ENCODE measurements at regions not wholly inside any gene's neighbourhood (a gene's known extent, or its start where the extent isn't known, plus 50 kb on each side); places are given as distances from the start of the nearest gene placed in this dataset.
"Not testable (repeated sequence)": the region's sequence is repeated elsewhere in the genome, so short reads cannot be mapped to it uniquely, and the experiment has no call there.

DNA sequence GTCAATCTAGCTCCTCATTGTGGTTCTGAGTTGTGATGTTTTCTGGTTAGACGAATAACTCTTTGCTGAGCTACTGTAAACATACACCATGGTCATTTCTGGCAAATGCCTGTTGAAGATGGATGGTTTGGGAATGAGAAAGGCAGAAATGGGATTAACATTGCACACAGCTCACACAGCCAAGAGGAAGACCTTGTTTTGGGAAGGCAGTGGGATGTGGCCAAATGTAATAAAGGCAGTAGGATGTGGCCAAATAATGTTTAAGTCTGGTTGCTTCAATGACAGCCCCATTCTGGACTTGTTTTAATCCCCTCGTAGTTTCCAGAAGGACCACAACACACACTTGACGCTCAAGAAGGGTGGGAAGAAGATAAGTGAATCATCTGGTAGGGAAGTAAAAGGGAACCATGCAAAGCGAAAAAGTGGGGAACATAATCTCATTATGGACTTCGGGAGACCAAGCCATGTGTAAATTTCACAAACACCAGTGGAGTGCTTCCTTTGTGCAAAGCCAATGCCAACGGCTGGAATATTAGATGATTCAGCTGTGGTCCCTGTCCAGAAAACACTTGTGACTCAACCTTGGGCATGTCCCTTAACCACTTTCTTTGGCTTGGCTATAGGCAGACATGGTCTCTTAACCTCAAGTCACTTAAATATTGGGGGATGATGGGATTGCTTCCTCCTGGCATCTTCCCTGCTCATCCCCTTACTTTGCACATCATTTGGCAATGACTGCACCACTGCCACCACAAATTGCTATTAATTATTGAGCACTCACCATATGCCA is 284.4 kb upstream of the CRY1 start:
- no peak for DNase-seq

DNA sequence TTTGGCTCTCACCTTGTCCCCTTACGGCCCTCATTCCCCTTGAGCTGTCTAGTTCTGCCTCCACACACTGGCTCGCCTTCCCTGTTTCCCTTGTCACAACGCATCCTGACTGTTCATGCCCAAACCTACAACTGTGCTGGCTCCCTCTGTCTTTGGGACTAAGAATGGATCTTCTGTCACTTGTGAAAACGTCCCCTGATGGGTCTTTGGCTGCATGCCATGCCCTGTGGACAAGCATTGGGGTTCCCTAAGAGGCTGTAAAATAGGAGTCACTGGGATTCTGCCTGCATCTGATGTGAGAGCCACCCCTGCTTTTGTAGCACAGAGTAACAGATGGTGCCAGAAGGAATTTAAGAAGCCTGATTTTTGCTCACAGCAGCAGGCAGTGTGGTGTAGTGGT is 285.3 kb upstream of the CRY1 start:
- DNase-seq: no peak

DNA sequence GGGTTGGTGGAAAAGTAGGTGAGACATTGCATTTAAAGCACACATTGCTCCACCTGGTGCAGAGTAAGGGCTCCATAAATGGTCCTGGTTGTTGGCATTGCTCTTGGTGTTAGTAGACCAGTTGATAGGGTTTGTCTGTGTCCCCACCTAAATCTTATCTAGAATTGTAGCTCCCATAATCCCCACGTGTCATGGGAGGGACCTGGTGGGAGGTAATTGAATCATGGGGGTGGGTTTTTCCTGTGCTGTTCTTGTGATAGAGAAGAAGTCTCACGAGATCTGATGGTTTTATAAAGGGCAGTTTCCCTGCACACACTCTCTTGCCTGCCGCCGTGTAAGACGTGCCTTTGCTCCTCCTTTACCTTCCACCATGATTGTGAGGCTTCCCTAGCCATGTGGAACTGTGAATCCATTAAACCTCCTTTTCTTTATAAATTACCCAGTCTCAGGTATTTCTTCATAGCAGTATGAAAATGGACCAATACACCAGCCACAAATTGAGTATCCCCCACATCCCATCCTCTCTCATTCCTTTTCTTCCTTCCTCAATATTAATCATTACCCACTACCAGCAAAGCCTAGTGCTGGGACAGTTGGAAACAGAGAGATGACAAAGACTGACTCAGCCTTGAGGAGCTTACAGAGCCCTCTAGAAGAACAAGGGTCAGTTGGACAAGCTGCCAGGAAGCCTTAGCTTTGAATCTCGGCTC is 285.9 kb upstream of the CRY1 start:
- DNase-seq: not testable (repeated sequence)

DNA sequence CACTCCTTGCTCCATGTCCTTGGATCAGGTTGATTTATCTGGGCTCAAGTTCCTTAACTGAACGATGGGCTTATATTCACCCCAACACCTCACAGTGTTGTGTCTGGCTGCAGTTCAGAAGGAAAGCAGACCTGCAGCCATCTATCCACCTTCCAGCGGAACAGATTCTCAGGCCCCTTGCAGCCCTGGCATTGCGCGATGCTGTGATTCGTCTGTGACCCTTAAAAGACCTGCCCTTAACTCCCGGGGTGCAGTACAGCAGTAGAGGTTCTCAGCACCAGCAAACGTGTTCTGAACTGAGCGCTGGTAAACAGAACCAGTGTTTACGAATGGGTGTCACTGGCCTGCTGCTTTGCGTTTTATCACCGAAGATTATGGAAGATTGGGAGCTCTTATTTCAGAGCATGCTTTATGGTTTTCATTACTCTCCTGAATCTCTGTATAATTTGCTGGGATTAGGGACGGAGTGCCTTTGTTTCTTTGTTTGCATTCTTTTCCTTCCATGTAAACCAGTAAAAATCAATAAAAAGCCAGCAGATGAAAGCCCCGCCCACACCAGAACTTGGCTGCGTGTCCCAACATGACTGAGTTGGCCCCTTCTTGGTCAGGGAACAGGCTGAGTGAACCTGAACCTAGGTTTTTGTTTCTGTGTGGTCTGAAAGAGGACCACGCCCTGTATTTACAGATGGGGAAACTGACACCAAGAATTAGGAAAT is 286.7 kb upstream of the CRY1 start:
- DNase-seq: no peak

DNA sequence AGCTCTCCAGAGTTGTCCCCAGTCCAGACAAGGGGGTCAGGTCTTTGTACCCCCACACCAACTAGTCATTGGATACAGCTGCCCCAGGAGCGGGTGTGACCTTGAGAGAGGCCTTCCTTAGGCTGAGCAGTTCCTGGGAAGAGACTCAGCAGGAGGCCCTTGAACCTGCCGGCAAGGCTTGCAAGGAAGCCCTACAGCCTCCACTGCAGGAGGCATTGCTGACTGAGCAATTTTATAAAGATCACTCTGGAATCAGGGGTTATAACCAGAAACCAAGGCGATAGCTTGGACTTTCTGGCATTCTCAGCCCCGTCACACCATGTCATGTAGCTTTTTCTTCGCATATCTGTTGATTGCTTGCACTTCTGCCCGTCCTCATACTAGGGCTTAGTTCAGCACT is 291.3 kb upstream of the CRY1 start:
- DNase-seq: no peak

DNA sequence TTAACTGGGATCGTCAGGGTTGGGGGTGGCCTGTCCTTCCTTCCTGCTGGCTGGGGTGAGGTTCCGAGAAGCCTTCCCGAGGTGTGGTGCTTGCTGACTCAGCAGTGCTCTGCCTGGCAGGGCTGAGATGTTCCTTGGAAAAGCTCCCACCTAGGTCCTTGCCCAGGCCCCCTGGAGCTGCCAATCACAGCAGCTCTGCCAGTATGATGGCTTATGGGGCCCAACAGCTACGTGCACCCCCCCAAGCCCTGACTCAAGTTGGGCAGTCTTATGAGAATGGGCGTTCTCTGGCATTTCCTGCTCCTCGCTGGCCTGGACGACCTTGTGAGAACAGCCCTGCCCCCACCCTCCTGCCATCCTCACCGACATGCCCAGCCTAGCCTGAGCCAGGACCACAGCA is 292.2 kb upstream of the CRY1 start:
- DNase-seq: no peak

DNA sequence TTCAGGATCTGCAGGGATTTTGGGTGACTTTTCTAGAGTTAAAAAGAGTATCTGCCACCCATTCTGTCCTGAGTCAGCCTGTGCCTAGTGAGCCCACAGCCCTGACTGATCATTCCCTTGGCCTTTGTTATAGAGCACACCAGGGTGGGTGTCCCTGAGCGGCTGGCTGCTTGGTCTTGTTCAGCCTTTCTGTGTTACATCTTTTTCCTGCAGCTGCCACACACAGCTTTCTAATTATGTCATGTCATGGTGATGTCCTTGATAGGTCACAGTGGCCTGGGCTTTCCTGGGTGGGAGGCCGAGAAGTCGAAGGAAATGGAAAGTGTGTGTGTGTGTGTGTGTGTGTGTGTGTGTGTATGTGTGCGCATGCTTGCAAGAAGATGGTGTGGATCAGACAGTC is 293.2 kb upstream of the CRY1 start:
- DNase-seq: no peak

DNA sequence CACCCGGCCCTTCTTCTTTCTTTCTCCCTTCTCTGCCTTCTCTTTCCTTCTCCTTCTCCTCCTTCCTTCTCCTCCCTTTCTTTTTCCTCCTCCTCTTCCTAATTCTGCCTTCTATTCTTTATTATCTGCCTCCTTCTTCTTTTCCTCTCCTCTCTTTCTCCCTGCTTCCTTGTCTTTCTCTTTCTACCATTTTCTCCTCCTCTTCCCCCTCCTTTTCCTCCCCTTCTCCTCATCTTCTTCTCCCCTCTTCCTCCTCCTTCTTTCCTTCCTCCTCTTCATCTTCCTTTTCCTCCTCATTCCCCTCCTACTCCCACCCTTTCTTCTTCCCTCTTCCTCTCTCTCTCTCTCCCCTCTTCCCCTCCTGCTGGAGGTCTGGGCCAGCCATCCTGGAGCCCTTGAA is 294.9 kb upstream of the CRY1 start:
- DNase-seq: no peak

DNA sequence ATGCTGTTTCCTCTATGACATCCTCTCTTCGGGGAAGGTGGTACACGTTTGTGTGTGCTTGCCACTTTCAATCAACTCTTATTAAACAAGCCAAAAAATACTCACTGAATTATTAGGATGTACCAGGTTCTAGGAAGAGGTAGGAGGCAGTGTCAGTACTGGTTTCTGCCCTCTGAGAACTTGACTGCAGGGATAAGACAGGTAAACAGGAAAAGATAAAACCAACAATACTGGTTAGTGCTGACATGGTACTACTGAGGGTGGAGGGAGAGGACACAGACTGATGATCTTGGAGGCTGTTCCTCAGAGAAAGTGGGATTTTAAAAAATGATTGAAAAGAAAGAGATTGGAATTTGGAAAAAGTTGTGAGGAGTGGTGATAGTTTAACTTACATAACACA is 295.2 kb upstream of the PWP1 start:
- DNase-seq: no peak

DNA sequence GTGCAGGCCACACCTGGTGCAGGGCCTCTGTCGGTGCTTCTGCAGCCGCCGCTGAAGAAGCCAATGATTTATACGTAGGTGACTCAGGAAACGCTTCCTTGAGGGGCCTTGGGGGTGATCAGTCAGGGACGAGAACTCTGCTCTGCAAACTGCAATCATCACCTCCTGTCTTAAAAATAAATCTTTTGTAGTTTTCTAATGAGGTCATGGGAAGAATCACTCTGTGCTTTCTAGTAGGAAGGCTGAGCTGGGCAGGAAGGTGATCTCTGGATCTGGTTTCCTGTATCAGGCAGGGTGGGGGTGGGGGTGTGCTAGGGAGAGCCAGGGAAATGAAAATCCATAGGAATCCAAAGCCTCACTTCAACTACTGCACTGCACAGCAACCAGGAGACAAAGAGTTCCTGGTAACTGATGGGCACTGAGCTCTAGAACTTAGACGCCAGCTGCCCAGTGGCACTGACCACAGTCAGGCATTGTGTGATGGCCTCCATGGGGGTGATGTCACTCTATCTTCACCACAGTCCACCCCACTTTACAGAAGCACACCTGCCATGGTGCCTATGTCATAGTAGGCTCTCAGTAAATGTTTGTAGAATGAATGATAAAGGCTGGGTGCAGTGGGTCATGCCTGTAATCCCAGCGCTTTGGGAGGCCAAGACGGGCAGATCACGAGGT is 292.4 kb upstream of the PWP1 start:
- no peak for DNase-seq

DNA sequence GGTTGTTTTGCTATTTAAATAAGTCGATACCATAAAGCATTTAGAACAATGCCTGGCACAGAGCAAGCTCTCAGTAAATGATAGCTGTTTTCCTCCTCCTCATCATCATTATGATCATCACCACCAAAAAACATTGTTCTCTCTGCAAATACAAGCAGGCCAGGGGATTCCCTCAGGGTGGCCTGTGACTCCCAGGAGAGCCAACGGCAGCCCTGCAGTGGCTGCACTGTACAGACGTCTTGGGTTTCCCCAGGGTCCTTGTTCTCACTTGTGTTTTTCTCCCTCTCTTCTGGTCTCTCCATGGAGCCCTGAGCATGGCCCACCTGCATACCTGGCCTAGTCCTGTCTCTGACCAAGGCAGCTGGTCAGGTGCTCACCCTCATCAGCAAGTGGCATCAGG is 290.9 kb upstream of the PWP1 start:
- DNase-seq: no peak

DNA sequence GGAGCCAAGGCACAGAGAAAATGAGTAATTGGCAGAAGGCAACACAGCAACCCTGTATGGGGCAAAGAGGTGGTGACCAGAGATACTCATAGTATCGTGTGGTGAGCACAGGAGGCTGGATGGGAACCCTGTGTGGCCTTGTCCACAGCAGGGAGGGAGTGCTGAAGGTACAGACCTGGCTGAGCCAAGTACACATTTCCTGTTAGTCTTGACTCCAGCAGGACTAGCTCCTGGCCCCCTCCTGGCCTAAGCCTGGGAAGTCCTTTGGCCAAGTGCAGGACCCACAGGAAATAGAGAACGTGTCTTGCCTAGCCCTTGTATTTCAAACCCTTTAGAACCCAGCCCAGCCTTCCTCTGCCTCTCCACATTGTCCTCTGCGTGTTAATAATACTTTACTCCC is 289.8 kb upstream of the PWP1 start:
- DNase-seq: no peak

DNA sequence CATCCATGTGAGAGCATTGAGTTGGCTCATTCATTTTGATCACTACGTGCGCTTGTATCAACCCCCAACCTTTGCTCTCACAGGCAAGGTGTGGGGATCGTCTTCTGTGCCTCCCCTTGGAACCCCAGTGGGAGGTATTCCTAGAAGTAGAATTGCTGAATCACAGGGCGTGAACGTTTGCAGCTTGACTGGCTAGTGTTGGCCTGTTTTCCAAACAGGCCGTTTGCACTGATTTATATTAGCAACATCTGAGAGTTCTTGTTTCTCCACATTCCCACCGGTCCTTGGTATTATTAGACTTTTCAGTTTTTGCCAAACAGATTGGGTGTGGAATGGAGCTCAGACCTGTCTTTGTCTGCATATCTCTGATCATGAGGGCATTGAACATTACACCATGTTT is 288.6 kb upstream of the PWP1 start:
- no peak for DNase-seq

DNA sequence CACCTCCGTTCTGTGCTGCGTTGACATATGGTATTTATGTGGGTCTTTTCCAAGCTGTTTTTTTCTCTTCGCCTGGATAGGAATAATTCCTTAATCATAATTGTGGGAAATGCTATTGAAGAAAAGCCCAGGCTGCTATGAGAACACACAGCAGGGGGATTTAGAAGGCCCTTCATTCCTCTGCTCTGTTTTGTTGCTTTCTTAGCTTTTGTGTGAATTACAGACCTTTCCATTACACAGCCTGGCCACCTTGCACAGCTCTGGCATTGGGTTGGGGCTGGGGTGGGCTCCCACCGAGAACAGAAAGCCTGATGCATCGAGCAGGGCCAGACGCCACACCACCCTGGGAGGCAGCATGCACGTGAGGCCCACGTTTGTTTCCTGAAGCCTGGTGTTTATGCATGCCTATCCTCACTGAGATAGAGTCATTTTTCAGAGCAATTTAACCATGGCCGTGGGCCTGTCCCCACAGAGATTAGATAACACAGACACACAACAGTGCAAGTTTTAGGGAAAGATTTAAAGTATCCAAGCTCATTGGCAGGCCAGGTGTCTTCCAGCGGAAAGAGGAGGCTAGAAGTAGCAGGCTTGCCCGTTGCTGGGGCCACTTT is 287.6 kb upstream of the PWP1 start:
- no peak for DNase-seq

DNA sequence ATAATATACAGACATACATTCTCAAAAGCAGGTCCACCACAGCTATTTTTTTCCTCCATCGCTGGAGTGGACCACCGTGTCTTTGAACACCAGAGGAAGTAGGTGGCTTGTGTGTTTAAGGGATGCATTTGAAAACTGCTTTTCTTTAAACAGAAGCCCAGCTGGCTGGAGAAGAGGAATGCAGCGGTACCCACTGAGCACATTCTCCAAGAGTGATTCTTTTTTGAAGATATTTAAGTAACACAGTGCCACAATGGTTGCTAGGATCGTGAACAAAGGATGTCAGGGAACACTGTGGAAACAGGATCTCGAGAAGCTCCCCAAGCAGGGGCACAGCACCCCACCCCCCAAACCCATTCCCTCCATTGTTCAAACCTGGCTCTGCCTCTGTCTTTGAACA is 286.6 kb upstream of the PWP1 start:
- no peak for DNase-seq

DNA sequence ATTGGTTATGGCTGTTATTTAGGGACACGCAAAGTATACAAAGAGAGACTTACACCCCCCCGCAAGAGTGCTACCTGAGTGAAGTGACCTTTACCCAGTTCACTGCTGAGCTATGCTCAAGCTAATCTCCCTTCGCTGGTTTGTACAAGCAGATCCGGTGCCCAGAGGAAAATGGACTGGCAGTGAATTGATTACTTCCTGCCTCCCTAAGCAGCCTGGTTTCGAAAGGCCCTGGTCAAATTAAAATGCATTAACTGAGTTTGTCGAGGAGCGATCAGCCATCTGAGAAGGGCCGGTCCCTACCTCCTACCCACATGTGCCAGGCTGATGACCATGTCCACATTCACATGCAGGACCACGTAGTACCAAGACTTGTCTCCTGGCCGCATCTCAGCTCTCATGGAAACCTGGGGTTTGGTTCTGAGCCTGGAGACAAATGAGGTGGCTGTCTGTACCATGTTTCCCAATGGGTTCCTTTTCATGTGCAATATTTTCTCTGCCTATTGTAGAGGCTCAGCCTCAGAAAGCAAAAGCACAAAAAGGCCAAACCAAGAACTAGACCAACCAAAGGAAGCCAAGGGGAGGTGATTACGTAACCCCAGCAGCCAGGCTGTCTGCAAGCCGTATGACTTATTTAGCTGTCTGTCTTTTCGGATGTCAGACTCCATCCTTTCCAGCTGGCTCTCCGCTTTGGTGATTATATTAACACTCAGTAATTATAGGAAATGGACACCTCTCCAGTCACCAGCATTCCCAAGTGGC is 284.7 kb upstream of the PWP1 start:
- no peak for DNase-seq

DNA sequence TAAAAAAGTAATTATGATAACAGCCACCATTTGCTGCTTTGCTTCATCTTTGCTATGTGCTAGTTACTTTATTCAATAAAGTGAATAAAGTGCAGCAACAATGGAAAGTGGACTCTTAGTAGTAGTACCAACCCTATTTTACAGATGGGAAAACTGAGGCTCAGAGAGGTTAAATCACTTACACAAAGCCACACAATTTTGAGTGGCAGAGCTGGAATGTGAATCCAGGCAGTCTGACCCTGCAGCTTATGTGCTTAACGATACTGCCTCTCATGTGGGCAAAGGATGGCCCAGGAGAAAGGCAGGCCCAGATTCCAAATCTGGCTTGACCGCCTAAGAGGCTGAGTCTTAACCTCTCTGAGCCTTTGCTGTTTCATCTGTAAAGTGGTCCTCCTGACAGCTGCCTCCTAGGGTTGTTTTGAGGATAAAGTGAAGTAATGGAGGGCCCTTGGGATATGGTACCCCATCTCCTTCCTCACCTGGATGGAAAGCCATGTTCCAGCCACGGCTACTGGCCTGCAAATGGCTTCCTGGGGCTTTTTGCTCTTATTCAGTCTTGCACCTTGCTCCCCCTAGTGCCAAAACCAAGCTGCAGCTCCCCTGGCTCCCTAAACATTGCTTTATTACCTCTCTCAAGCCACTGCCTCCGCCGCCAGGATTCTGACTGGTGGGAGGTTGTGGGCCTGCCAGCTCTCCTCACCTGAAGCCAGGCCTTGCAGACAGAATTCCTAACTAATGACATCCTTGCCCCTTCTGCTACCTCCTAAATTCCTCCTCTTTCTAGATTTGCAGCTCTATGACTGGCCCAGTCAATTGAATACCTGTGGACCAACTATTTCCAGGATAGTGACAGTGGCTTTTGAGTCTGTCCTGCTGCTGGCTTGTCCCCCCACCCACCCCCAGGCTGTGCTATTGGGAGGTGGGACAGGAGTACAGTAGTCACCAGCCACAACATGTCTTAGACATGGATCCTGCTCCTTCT is 283.3 kb upstream of the PWP1 start:
- peak; percentile 52 for DNase-seq

DNA sequence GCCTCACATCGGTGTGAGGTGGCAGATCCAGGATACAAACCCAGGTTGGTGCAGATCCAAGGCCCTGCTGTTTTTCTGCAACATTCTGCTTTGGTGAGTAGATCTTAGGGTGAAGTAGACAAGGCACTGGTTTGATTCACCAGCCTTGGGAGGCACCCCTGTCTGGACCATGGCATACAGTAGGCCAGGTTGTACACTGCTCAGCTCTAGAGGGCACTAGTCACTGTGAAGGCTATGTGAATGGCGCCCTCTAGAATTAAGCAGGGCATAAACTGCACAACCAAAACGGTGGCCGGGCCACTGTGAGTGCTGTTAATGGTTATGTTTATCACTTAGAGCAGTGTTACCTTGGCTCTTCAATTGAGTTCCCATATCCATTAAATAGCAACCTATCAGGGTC is 280.6 kb upstream of the PWP1 start:
- no peak for DNase-seq

DNA sequence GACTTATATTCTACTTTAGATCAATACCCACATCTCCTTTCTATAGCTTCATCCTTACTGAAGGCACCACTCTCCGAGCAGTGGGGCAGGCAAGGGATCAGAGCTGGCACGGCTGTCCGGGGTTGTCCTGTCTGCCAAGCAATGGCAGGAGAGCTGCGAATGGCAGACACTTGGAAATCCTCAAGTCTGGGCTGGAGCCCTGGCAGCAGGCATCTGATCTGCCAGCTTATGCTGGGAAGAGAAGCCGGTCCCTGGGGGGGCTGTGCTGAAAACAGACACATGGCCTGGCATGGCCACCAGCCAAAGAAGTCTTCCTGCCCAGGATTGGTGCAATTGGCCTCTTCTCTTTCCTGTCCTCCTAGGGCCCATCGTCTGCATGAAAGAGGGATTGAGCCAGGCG is 280.2 kb upstream of the PWP1 start:
- no peak for DNase-seq

DNA sequence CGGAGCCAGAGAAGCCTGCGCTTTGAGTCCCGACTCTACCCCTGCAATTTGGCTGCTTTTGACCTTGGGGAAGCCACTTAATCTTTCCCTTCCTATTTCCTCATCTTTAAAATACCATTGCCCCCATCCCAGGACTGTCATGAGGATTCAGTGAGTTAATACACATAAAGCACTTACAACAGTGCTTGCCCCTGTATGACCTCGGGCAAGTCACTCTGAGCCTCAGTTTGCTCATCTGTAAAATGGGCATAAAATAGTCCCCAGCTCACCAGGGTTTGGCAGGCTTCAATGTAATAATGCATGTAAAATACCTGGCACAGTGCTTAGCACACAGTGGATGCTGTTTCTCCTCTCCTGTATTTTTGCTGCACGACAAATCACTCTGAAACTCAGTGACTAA is 278.7 kb upstream of the PWP1 start:
- no peak for DNase-seq
